Uterus (tissue), 3 donors: ENCODE measurements at regions not wholly inside any gene's neighbourhood (a gene's known extent, or its start where the extent isn't known, plus 50 kb on each side); places are given as distances from the start of the nearest gene placed in this dataset.

Experiments
- DNase-seq, 2 donors: peaks; one replicate each; pipeline ENCODE4 v3.0.0-alpha.2; 2019 to 2020
- H3K27ac ChIP-seq, 2 donors: fragments of 200-600 bp; sonication (generic); 1 replicate in 1 of 2; 2 replicates in 1 of 2; pipeline ENCODE4 v1.5.1; 2016 to 2018
- H3K27me3 ChIP-seq, 2 donors: fragments of 200-600 bp; sonication (generic); one replicate each; pipeline ENCODE4 v1.5.1; 2018 to 2019; ENCODE audit warnings: control low read depth in 1 of 2
- H3K36me3 ChIP-seq, 2 donors: fragments of 200-600 bp; sonication (generic); one replicate each; pipeline ENCODE4 v1.5.1; 2019; ENCODE audit warnings: control low read depth in 1 of 2
- H3K4me1 ChIP-seq, 2 donors: fragments of 200-600 bp; sonication (generic); one replicate each; pipeline ENCODE4 v1.5.1; 2018 to 2019; ENCODE audit warnings: control low read depth in 1 of 2
- H3K4me3 ChIP-seq, 2 donors: fragments of 200-600 bp; sonication (generic); 1 replicate in 1 of 2; 2 replicates in 1 of 2; pipeline ENCODE4 v1.5.1; 2018 to 2019; ENCODE audit warnings: mild to moderate bottlenecking in 1 of 2
- H3K9me3 ChIP-seq, 2 donors: fragments of 200-600 bp; sonication (generic); one replicate each; pipeline ENCODE4 v1.5.1; 2019; ENCODE audit warnings: control low read depth in 1 of 2
- CTCF ChIP-seq, 4 experiments: fragments of 200-600 bp in 2 of 4; fragments of 450-650 bp in 2 of 4; sonication (generic) in 2 of 4; IDR thresholded peaks; one replicate each; pipeline ENCODE4 v1.5.1; 2016 to 2019; ENCODE audit warnings: antibody characterized with exemption in 4 of 4, mild to moderate bottlenecking in 2 of 4, moderate library complexity in 1 of 4
- POLR2A ChIP-seq, 2 donors: fragments of 450-650 bp; IDR thresholded peaks; one replicate each; pipeline ENCODE4 v1.6.1; 2016; ENCODE audit warnings: antibody characterized with exemption in 2 of 2, mild to moderate bottlenecking in 1 of 2, moderate library complexity in 1 of 2
- intact Hi-C: fragments of 100-400 bp; cut with DNase I; formaldehyde crosslinking; loops from one replicate; pipeline ENCODE4 v1.15.1; 2023; ENCODE audit warnings: low total_unique reads
- donor health status: DM: yes; HTN: yes; CAD: no.

- Histone ChIP-seq H3K27me3 (no peaks in the 10 kb centered on the region), H3K4me3 (no peak overlapping the region), H3K9me3 (no peaks in the 10 kb centered on the region), H3K27ac (no peak overlapping the region), H3K4me1 (no peaks in the 10 kb centered on the region), H3K36me3 (no peaks in the 10 kb centered on the region)
- TF ChIP-seq CTCF (IDR thresholded peaks at IDR 0.05) (no peak), POLR2A (IDR thresholded peaks at IDR 0.05) (no peak)
- intact Hi-C loops, result no loop called here
- no peak for DNase-seq
These were observed 124.2 kb upstream of the GMDS start for GRCh38 chr6:2369606-2370005.

- H3K27ac ChIP-seq, result no peak overlapping the region
- no peaks in the 10 kb centered on the region for H3K27me3 ChIP-seq
- no peak for TF ChIP-seq POLR2A (IDR thresholded peaks at IDR 0.05)
- TF ChIP-seq CTCF (IDR thresholded peaks at IDR 0.05), result no peak
- H3K4me3 ChIP-seq, result no peak overlapping the region
- intact Hi-C loops, result no loop called here
- no peaks in the 10 kb centered on the region for H3K36me3 ChIP-seq
- no peaks in the 10 kb centered on the region for H3K9me3 ChIP-seq
- H3K4me1 ChIP-seq, result no peaks in the 10 kb centered on the region
- no peak for DNase-seq
These were observed 117.8 kb upstream of the GMDS start for GRCh38 chr6:2363211-2363610.

- H3K27me3 ChIP-seq, result no peaks in the 10 kb centered on the region
- no peaks in the 10 kb centered on the region for H3K4me1 ChIP-seq
- H3K4me3 ChIP-seq, result no peak overlapping the region
- intact Hi-C loops, result no loop called here
- H3K27ac ChIP-seq, result no peak overlapping the region
- H3K36me3 ChIP-seq, result no peaks in the 10 kb centered on the region
- H3K9me3 ChIP-seq, result no peaks in the 10 kb centered on the region
- DNase-seq, result no peak
- no peak for TF ChIP-seq POLR2A (IDR thresholded peaks at IDR 0.05)
- no peak for TF ChIP-seq CTCF (IDR thresholded peaks at IDR 0.05)
These were observed 115.8 kb upstream of the GMDS start for GRCh38 chr6:2361195-2361594.

GRCh38 chr6:2360716-2361115 is 115.3 kb upstream of the GMDS start:
- no peaks in the 10 kb centered on the region for H3K4me1 ChIP-seq
- H3K4me3 ChIP-seq, result no peak overlapping the region
- intact Hi-C loops, result no loop called here
- H3K9me3 ChIP-seq, result no peaks in the 10 kb centered on the region
- no peak for DNase-seq
- no peak overlapping the region for H3K27ac ChIP-seq
- no peaks in the 10 kb centered on the region for H3K27me3 ChIP-seq
- no peak for TF ChIP-seq CTCF (IDR thresholded peaks at IDR 0.05)
- no peak for TF ChIP-seq POLR2A (IDR thresholded peaks at IDR 0.05)
- H3K36me3 ChIP-seq, result no peaks in the 10 kb centered on the region

GRCh38 chr6:2360126-2360525 is 114.7 kb upstream of the GMDS start:
- no peak overlapping the region for H3K27ac ChIP-seq
- H3K27me3 ChIP-seq, result no peaks in the 10 kb centered on the region
- DNase-seq, result no peak
- H3K4me3 ChIP-seq, result no peak overlapping the region
- no peak for TF ChIP-seq CTCF (IDR thresholded peaks at IDR 0.05)
- TF ChIP-seq POLR2A (IDR thresholded peaks at IDR 0.05), result no peak
- no peaks in the 10 kb centered on the region for H3K9me3 ChIP-seq
- no peaks in the 10 kb centered on the region for H3K36me3 ChIP-seq
- H3K4me1 ChIP-seq, result no peaks in the 10 kb centered on the region
- intact Hi-C loops, result no loop called here
